Hepatocyte (in vitro differentiated cells): ENCODE measurements at regions not wholly inside any gene's neighbourhood (a gene's known extent, or its start where the extent isn't known, plus 50 kb on each side); places are given as distances from the start of the nearest gene placed in this dataset.

ENCODE experiments used
- CTCF ChIP-seq: fragments of 200-600 bp; sonication (generic); IDR thresholded peaks from 2 replicates; pipeline ENCODE4 v1.5.1; 2016; ENCODE audit warnings: antibody characterized with exemption, mild to moderate bottlenecking; ENCODE audit not compliant: poor library complexity
- EZH2phosphoT487 ChIP-seq: fragments of 200-600 bp; sonication (generic); IDR thresholded peaks from one replicate; pipeline ENCODE4 v1.6.1; 2018; ENCODE audit warnings: antibody characterized with exemption, mild to moderate bottlenecking, low read depth, moderate library complexity; ENCODE audit not compliant: unreplicated experiment, severe bottlenecking

- no peak for TF ChIP-seq CTCF
- TF ChIP-seq EZH2phosphoT487: no peak
These were observed 169.4 kb upstream of the PLEKHG7 start for GRCh38 chr12:92533280-92533890.
